C4-2B (cell line): ENCODE measurements at regions not wholly inside any gene's neighbourhood (a gene's known extent, or its start where the extent isn't known, plus 50 kb on each side); places are given as distances from the start of the nearest gene placed in this dataset.

Source experiments
- CTCF ChIP-seq: fragments of 450-650 bp; conservative IDR thresholded peaks from 2 replicates; pipeline ENCODE4 v1.5.1; 2017; ENCODE audit warnings: mild to moderate bottlenecking
- ZFX ChIP-seq: fragments of 450-650 bp; IDR thresholded peaks from 2 replicates; pipeline ENCODE4 v1.6.1; 2017

- no peak for TF ChIP-seq CTCF
- TF ChIP-seq ZFX, result no peak
Measured at GRCh38 chr13:48603375-48603774, 50.4 kb upstream of the CYSLTR2 start.
